Neural crest cell (in vitro differentiated cells): ENCODE measurements at regions not wholly inside any gene's neighbourhood (a gene's known extent, or its start where the extent isn't known, plus 50 kb on each side); places are given as distances from the start of the nearest gene placed in this dataset.

Source experiments
- DNase-seq: peaks from one replicate; pipeline ENCODE4 v3.0.0; 2021; ENCODE audit warnings: low read depth, mixed read lengths, low spot score
- H3K27ac Mint-ChIP-seq: one replicate; pipeline ENCODE4 v1.8.0; 2021; ENCODE audit warnings: mild to moderate bottlenecking, mixed read lengths; ENCODE audit not compliant: unreplicated experiment
- H3K27me3 Mint-ChIP-seq: 2 replicates; pipeline ENCODE4 v1.8.0; 2021; ENCODE audit warnings: low read depth, mild to moderate bottlenecking, mixed read lengths
- H3K36me3 Mint-ChIP-seq: 2 replicates; pipeline ENCODE4 v1.8.0; 2021; ENCODE audit warnings: low read depth, mild to moderate bottlenecking, mixed read lengths
- H3K4me1 Mint-ChIP-seq: 2 replicates; pipeline ENCODE4 v1.8.0; 2021; ENCODE audit warnings: mixed read lengths
- H3K4me3 Mint-ChIP-seq: one replicate; pipeline ENCODE4 v1.8.0; 2021; ENCODE audit warnings: mild to moderate bottlenecking, mixed read lengths
- H3K9me3 Mint-ChIP-seq: 2 replicates; pipeline ENCODE4 v1.8.0; 2021; ENCODE audit warnings: mixed read lengths
- CTCF ChIP-seq: fragments of 200-600 bp; sonication (generic); conservative IDR thresholded peaks from 2 replicates; pipeline ENCODE4 v1.5.0; 2021; ENCODE audit warnings: antibody characterized with exemption, mild to moderate bottlenecking

- no peak for DNase-seq
- Mint-ChIP-seq H3K9me3 (peaks cover 7% of the 10 kb centered on the region), H3K4me3 (no peak overlapping the region), H3K27me3 (peaks cover 2% of the 10 kb centered on the region), H3K36me3 (no peaks in the 10 kb centered on the region), H3K27ac (no peak overlapping the region), H3K4me1 (peaks cover 15% of the 10 kb centered on the region)
- no peak for TF ChIP-seq CTCF
Observed at GRCh38 chr2:66867063-66867441, 432.1 kb downstream of the MEIS1 start.

- TF ChIP-seq CTCF, result no peak
- no peak overlapping the region for H3K4me3 Mint-ChIP-seq
Observed at GRCh38 chr2:66869076-66869475, 434.2 kb downstream of the MEIS1 start.

GRCh38 chr2:66872081-66872985 lies 437.4 kb downstream of the MEIS1 start:
- H3K27ac Mint-ChIP-seq, result no peak overlapping the region
- DNase-seq, result no peak
- H3K27me3 Mint-ChIP-seq, result no peaks in the 10 kb centered on the region
- peaks cover 19% of the 10 kb centered on the region for H3K4me1 Mint-ChIP-seq
- peaks cover 4% of the 10 kb centered on the region for H3K9me3 Mint-ChIP-seq
- no peak for TF ChIP-seq CTCF
- no peak overlapping the region for H3K4me3 Mint-ChIP-seq
- no peaks in the 10 kb centered on the region for H3K36me3 Mint-ChIP-seq

More at GRCh38 chr2:66869076-66869475, 434.2 kb downstream of the MEIS1 start:
- Mint-ChIP-seq H3K27me3 (peaks cover 2% of the 10 kb centered on the region), H3K4me1 (peaks cover 23% of the 10 kb centered on the region), H3K9me3 (peaks cover 7% of the 10 kb centered on the region), H3K36me3 (no peaks in the 10 kb centered on the region), H3K27ac (no peak overlapping the region)
- DNase-seq, result no peak

GRCh38 chr2:66872986-66873754 lies 438.2 kb downstream of the MEIS1 start:
- peaks cover 10% of the 10 kb centered on the region for H3K4me1 Mint-ChIP-seq
- H3K36me3 Mint-ChIP-seq, result no peaks in the 10 kb centered on the region
- TF ChIP-seq CTCF, result no peak
- peaks cover 4% of the 10 kb centered on the region for H3K9me3 Mint-ChIP-seq
- no peak overlapping the region for H3K4me3 Mint-ChIP-seq
- H3K27ac Mint-ChIP-seq, result no peak overlapping the region
- no peak for DNase-seq
- H3K27me3 Mint-ChIP-seq, result no peaks in the 10 kb centered on the region

GRCh38 chr2:66874411-66874810 lies 439.5 kb downstream of the MEIS1 start:
- TF ChIP-seq CTCF, result no peak
- Mint-ChIP-seq H3K9me3 (peaks cover 2% of the 10 kb centered on the region), H3K4me1 (peaks cover 8% of the 10 kb centered on the region), H3K27me3 (no peaks in the 10 kb centered on the region), H3K4me3 (no peak overlapping the region), H3K27ac (no peak overlapping the region), H3K36me3 (no peaks in the 10 kb centered on the region)
- no peak for DNase-seq
